ENCODE measurements at regions not wholly inside any gene's neighbourhood (a gene's known extent, or its start where the extent isn't known, plus 50 kb on each side); places are given as distances from the start of the nearest gene placed in this dataset.

DNA sequence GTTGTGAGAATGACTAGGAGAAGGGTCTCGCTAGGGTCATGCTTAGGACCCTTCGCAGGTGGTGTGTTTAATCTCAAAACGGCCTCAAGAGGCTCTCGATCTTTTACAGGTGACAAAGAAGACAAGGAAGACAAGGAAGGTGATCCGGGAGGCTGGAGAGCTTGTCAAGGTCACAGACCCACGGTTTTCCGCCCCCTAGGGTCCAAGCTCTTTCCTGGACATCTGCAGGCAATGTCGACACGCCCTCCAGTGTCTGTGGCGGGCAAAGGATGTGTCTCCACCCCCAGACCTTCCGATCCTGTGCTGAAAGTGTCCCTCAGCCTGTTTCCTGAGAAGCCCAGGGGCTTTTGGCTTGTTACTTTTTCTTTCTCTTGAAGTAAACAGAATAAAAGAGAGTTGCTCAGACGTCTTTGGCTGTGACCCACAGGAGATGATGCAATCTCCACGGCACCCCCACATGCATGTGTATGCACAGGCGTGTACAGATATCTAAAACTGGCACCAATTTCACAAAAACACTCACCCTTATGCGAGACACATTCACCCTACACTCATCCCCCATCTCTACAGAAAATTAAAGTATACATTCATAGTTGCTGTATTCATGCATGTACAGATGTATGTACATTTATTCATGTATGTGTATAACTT, 108.8 kb downstream of the KLF13 start (continued):
- TF ChIP-seq, protein P1, sequence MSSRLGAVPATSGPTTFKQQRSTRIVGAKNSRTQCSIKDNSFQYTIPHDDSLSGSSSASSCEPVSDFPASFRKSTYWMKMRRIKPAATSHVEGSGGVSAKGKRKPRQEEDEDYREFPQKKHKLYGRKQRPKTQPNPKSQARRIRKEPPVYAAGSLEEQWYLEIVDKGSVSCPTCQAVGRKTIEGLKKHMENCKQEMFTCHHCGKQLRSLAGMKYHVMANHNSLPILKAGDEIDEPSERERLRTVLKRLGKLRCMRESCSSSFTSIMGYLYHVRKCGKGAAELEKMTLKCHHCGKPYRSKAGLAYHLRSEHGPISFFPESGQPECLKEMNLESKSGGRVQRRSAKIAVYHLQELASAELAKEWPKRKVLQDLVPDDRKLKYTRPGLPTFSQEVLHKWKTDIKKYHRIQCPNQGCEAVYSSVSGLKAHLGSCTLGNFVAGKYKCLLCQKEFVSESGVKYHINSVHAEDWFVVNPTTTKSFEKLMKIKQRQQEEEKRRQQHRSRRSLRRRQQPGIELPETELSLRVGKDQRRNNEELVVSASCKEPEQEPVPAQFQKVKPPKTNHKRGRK (CRISPR knock-in tag; IDR thresholded peaks at IDR 0.05), result no peak
- TF ChIP-seq FOXO1 (CRISPR knock-in tag; IDR thresholded peaks at IDR 0.05), result no peak
- TF ChIP-seq, protein P2, sequence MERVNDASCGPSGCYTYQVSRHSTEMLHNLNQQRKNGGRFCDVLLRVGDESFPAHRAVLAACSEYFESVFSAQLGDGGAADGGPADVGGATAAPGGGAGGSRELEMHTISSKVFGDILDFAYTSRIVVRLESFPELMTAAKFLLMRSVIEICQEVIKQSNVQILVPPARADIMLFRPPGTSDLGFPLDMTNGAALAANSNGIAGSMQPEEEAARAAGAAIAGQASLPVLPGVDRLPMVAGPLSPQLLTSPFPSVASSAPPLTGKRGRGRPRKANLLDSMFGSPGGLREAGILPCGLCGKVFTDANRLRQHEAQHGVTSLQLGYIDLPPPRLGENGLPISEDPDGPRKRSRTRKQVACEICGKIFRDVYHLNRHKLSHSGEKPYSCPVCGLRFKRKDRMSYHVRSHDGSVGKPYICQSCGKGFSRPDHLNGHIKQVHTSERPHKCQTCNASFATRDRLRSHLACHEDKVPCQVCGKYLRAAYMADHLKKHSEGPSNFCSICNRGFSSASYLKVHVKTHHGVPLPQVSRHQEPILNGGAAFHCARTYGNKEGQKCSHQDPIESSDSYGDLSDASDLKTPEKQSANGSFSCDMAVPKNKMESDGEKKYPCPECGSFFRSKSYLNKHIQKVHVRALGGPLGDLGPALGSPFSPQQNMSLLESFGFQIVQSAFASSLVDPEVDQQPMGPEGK (CRISPR knock-in tag; IDR thresholded peaks at IDR 0.05), result peak; percentile 62
- peak; percentile 44 for TF ChIP-seq ZFX (CRISPR knock-in tag; IDR thresholded peaks at IDR 0.05; ENCODE audit: low read depth)
- TF ChIP-seq, protein P3, sequence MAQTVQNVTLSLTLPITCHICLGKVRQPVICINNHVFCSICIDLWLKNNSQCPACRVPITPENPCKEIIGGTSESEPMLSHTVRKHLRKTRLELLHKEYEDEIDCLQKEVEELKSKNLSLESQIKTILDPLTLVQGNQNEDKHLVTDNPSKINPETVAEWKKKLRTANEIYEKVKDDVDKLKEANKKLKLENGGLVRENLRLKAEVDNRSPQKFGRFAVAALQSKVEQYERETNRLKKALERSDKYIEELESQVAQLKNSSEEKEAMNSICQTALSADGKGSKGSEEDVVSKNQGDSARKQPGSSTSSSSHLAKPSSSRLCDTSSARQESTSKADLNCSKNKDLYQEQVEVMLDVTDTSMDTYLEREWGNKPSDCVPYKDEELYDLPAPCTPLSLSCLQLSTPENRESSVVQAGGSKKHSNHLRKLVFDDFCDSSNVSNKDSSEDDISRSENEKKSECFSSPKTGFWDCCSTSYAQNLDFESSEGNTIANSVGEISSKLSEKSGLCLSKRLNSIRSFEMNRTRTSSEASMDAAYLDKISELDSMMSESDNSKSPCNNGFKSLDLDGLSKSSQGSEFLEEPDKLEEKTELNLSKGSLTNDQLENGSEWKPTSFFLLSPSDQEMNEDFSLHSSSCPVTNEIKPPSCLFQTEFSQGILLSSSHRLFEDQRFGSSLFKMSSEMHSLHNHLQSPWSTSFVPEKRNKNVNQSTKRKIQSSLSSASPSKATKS (CRISPR knock-in tag; IDR thresholded peaks at IDR 0.05), result no peak
- TF ChIP-seq ZNF331 (CRISPR knock-in tag; IDR thresholded peaks at IDR 0.05), result peak; percentile 61; the same call in 1 of the 2 replicates
- TF ChIP-seq ZBTB7B (CRISPR knock-in tag; IDR thresholded peaks at IDR 0.05), result peak; percentile 53; the same call in 1 of the 2 replicates
- peak; percentile 42; the same call in 1 of the 2 replicates for TF ChIP-seq ZMYM4 (CRISPR knock-in tag; IDR thresholded peaks at IDR 0.05)
- no peak for TF ChIP-seq SOX6 (IDR thresholded peaks at IDR 0.05)
- 0 out of 2 replicates have a peak, but pooled peaks have one; percentile 27 for TF ChIP-seq SOX6 (CRISPR knock-in tag; IDR thresholded peaks at IDR 0.05)
- TF ChIP-seq, protein P4, sequence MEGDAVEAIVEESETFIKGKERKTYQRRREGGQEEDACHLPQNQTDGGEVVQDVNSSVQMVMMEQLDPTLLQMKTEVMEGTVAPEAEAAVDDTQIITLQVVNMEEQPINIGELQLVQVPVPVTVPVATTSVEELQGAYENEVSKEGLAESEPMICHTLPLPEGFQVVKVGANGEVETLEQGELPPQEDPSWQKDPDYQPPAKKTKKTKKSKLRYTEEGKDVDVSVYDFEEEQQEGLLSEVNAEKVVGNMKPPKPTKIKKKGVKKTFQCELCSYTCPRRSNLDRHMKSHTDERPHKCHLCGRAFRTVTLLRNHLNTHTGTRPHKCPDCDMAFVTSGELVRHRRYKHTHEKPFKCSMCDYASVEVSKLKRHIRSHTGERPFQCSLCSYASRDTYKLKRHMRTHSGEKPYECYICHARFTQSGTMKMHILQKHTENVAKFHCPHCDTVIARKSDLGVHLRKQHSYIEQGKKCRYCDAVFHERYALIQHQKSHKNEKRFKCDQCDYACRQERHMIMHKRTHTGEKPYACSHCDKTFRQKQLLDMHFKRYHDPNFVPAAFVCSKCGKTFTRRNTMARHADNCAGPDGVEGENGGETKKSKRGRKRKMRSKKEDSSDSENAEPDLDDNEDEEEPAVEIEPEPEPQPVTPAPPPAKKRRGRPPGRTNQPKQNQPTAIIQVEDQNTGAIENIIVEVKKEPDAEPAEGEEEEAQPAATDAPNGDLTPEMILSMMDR (CRISPR knock-in tag; IDR thresholded peaks at IDR 0.05), result peak; percentile 96
- TF ChIP-seq ZSCAN20 (CRISPR knock-in tag; IDR thresholded peaks at IDR 0.05; ENCODE audit: borderline replicate concordance), result no peak
- 0 out of 2 replicates have a peak, but pooled peaks have one; percentile 26 for TF ChIP-seq KDM1A (CRISPR knock-in tag; IDR thresholded peaks at IDR 0.05)
- TF ChIP-seq, protein P5, sequence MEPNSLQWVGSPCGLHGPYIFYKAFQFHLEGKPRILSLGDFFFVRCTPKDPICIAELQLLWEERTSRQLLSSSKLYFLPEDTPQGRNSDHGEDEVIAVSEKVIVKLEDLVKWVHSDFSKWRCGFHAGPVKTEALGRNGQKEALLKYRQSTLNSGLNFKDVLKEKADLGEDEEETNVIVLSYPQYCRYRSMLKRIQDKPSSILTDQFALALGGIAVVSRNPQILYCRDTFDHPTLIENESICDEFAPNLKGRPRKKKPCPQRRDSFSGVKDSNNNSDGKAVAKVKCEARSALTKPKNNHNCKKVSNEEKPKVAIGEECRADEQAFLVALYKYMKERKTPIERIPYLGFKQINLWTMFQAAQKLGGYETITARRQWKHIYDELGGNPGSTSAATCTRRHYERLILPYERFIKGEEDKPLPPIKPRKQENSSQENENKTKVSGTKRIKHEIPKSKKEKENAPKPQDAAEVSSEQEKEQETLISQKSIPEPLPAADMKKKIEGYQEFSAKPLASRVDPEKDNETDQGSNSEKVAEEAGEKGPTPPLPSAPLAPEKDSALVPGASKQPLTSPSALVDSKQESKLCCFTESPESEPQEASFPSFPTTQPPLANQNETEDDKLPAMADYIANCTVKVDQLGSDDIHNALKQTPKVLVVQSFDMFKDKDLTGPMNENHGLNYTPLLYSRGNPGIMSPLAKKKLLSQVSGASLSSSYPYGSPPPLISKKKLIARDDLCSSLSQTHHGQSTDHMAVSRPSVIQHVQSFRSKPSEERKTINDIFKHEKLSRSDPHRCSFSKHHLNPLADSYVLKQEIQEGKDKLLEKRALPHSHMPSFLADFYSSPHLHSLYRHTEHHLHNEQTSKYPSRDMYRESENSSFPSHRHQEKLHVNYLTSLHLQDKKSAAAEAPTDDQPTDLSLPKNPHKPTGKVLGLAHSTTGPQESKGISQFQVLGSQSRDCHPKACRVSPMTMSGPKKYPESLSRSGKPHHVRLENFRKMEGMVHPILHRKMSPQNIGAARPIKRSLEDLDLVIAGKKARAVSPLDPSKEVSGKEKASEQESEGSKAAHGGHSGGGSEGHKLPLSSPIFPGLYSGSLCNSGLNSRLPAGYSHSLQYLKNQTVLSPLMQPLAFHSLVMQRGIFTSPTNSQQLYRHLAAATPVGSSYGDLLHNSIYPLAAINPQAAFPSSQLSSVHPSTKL (CRISPR knock-in tag; IDR thresholded peaks at IDR 0.05), result peak; percentile 56

Data from HepG2 (cell line).